Epithelial cell of proximal tubule (primary cell): ENCODE measurements at regions not wholly inside any gene's neighbourhood (a gene's known extent, or its start where the extent isn't known, plus 50 kb on each side); places are given as distances from the start of the nearest gene placed in this dataset.

Experiments
- DNase-seq: peaks from one replicate; pipeline ENCODE4 v3.0.0-alpha.2; 2011; ENCODE audit warnings: low read depth
- H3K4me3 ChIP-seq: 2 replicates; pipeline ENCODE4 v1.5.1; 2011; ENCODE audit warnings: low read depth, mild to moderate bottlenecking, low read length
- CTCF ChIP-seq: conservative IDR thresholded peaks from 2 replicates; pipeline ENCODE4 v1.5.1; 2012; ENCODE audit warnings: low read depth, mild to moderate bottlenecking, low read length

GRCh38 chr10:88106366-88106765 lies 242.9 kb downstream of the PTEN start:
- no peak for DNase-seq
- H3K4me3 ChIP-seq, result no peak overlapping the region
- no peak for TF ChIP-seq CTCF

- H3K4me3 ChIP-seq, result no peak overlapping the region
- TF ChIP-seq CTCF, result no peak
- DNase-seq, result no peak
These were observed 244.1 kb downstream of the PTEN start for GRCh38 chr10:88107296-88108097.

- peak; percentile 35 for TF ChIP-seq CTCF
- no peak for DNase-seq
- H3K4me3 ChIP-seq, result no peak overlapping the region
These were observed 244.7 kb downstream of the PTEN start for GRCh38 chr10:88108115-88108610.

GRCh38 chr10:88110355-88110754 lies 246.9 kb downstream of the PTEN start:
- no peak for TF ChIP-seq CTCF
- peak; percentile 74 for DNase-seq

GRCh38 chr10:88110822-88111221 lies 247.4 kb downstream of the PTEN start:
- DNase-seq, result no peak
- no peak for TF ChIP-seq CTCF

More at GRCh38 chr10:88110355-88110754, 246.9 kb downstream of the PTEN start:
- no peak overlapping the region for H3K4me3 ChIP-seq

GRCh38 chr10:88111294-88111693 lies 247.9 kb downstream of the PTEN start:
- no peak for TF ChIP-seq CTCF
- H3K4me3 ChIP-seq, result no peak overlapping the region
- DNase-seq, result no peak

More at GRCh38 chr10:88110822-88111221, 247.4 kb downstream of the PTEN start:
- no peak overlapping the region for H3K4me3 ChIP-seq

GRCh38 chr10:88113232-88113631 lies 249.8 kb downstream of the PTEN start:
- no peak for DNase-seq
- no peak overlapping the region for H3K4me3 ChIP-seq
- TF ChIP-seq CTCF, result no peak
